ENCODE measurements at regions not wholly inside any gene's neighbourhood (a gene's known extent, or its start where the extent isn't known, plus 50 kb on each side); places are given as distances from the start of the nearest gene placed in this dataset.

GRCh38 chr4:164301430-164301829, 452.5 kb upstream of the SMIM31 start:
- no peaks in the 10 kb centered on the region for H3K27me3 ChIP-seq (ENCODE audit: control insufficient read depth, insufficient read depth, low read length)
- H3K9me3 ChIP-seq (ENCODE audit: control insufficient read depth, insufficient read depth, low read length): no peaks in the 10 kb centered on the region
- no peak for TF ChIP-seq CTCF (IDR thresholded peaks at IDR 0.05)
- Mint-ChIP-seq H3K9me3 (peaks cover 8% of the 10 kb centered on the region in 2 donors), H3K27me3 (ENCODE audit: low read depth in 2 of 2) (no peaks in the 10 kb centered on the region), H3K27ac (no peak overlapping the region), H3K36me3 (no peaks in the 10 kb centered on the region), H3K4me1 (no peaks in the 10 kb centered on the region), H3K4me3 (no peak overlapping the region)
- ATAC-seq: no peak
- WGBS (ENCODE audit: insufficient coverage): 86% methylated on average over 3 of the region's 3 CpGs
- H3K4me1 ChIP-seq (ENCODE audit: control insufficient read depth, insufficient read depth, low read length): no peaks in the 10 kb centered on the region
- no peak overlapping the region for H3K27ac ChIP-seq (ENCODE audit: low read length)
- no peaks in the 10 kb centered on the region for H3K36me3 ChIP-seq (ENCODE audit: control insufficient read depth, insufficient read depth, low read length)
- no peak overlapping the region for H3K4me3 ChIP-seq (ENCODE audit: low read length)
- intact Hi-C loops (cut with micrococcal nuclease): no loop called here
- no peak for DNase-seq

- intact Hi-C loops (cut with micrococcal nuclease): no loop called here
- Histone ChIP-seq H3K4me1 (ENCODE audit: control insufficient read depth, insufficient read depth, low read length) (no peaks in the 10 kb centered on the region), H3K9me3 (ENCODE audit: control insufficient read depth, insufficient read depth, low read length) (no peaks in the 10 kb centered on the region), H3K4me3 (ENCODE audit: low read length) (no peak overlapping the region), H3K36me3 (ENCODE audit: control insufficient read depth, insufficient read depth, low read length) (no peaks in the 10 kb centered on the region), H3K27me3 (ENCODE audit: control insufficient read depth, insufficient read depth, low read length) (no peaks in the 10 kb centered on the region), H3K27ac (ENCODE audit: low read length) (no peak overlapping the region)
- no peak for TF ChIP-seq CTCF (IDR thresholded peaks at IDR 0.05)
- H3K9me3 Mint-ChIP-seq: peaks cover 4 to 8% of the 10 kb centered on the region in 2 donors
- H3K4me3 Mint-ChIP-seq: no peak overlapping the region
- H3K27me3 Mint-ChIP-seq (ENCODE audit: low read depth in 2 of 2): no peaks in the 10 kb centered on the region
- DNase-seq: no peak
- WGBS (ENCODE audit: insufficient coverage): 61% methylated on average over 2 of the region's 2 CpGs
- H3K4me1 Mint-ChIP-seq: no peaks in the 10 kb centered on the region
- no peak overlapping the region for H3K27ac Mint-ChIP-seq
- no peaks in the 10 kb centered on the region for H3K36me3 Mint-ChIP-seq
- no peak for ATAC-seq
Observed at GRCh38 chr4:164304101-164304639, 449.8 kb upstream of the SMIM31 start.

GRCh38 chr4:164304861-164305260, 449.1 kb upstream of the SMIM31 start:
- Histone ChIP-seq H3K9me3 (ENCODE audit: control insufficient read depth, insufficient read depth, low read length) (no peaks in the 10 kb centered on the region), H3K36me3 (ENCODE audit: control insufficient read depth, insufficient read depth, low read length) (no peaks in the 10 kb centered on the region), H3K27ac (ENCODE audit: low read length) (no peak overlapping the region), H3K4me3 (ENCODE audit: low read length) (no peak overlapping the region), H3K4me1 (ENCODE audit: control insufficient read depth, insufficient read depth, low read length) (no peaks in the 10 kb centered on the region), H3K27me3 (ENCODE audit: control insufficient read depth, insufficient read depth, low read length) (no peaks in the 10 kb centered on the region)
- DNase-seq (no peak), ATAC-seq (no peak)
- peaks cover 4 to 8% of the 10 kb centered on the region in 2 donors for H3K9me3 Mint-ChIP-seq
- TF ChIP-seq CTCF (IDR thresholded peaks at IDR 0.05): no peak
- no peak overlapping the region for H3K27ac Mint-ChIP-seq
- no peaks in the 10 kb centered on the region for H3K27me3 Mint-ChIP-seq (ENCODE audit: low read depth in 2 of 2)
- no peaks in the 10 kb centered on the region for H3K36me3 Mint-ChIP-seq
- WGBS (ENCODE audit: insufficient coverage): no CpG with 5 or more reads among the region's 2 CpGs
- H3K4me3 Mint-ChIP-seq: no peak overlapping the region
- intact Hi-C loops (cut with micrococcal nuclease): no loop called here
- no peaks in the 10 kb centered on the region for H3K4me1 Mint-ChIP-seq

- H3K36me3 ChIP-seq (ENCODE audit: control insufficient read depth, insufficient read depth, low read length): no peaks in the 10 kb centered on the region
- no peaks in the 10 kb centered on the region for H3K9me3 ChIP-seq (ENCODE audit: control insufficient read depth, insufficient read depth, low read length)
- H3K4me3 ChIP-seq (ENCODE audit: low read length): no peak overlapping the region
- no peak overlapping the region for H3K27ac Mint-ChIP-seq
- ATAC-seq: no peak
- H3K27ac ChIP-seq (ENCODE audit: low read length): no peak overlapping the region
- H3K27me3 Mint-ChIP-seq (ENCODE audit: low read depth in 2 of 2): no peaks in the 10 kb centered on the region
- no peak overlapping the region for H3K4me3 Mint-ChIP-seq
- DNase-seq: no peak
- H3K9me3 Mint-ChIP-seq: peaks cover 0 to 2% of the 10 kb centered on the region in 2 donors
- H3K4me1 Mint-ChIP-seq: no peaks in the 10 kb centered on the region
- H3K4me1 ChIP-seq (ENCODE audit: control insufficient read depth, insufficient read depth, low read length): no peaks in the 10 kb centered on the region
- intact Hi-C loops (cut with micrococcal nuclease): no loop called here
- H3K27me3 ChIP-seq (ENCODE audit: control insufficient read depth, insufficient read depth, low read length): no peaks in the 10 kb centered on the region
- 50% methylated on average over 1 of the region's 1 CpG for WGBS (ENCODE audit: insufficient coverage)
- no peak for TF ChIP-seq CTCF (IDR thresholded peaks at IDR 0.05)
- no peaks in the 10 kb centered on the region for H3K36me3 Mint-ChIP-seq
Observed at GRCh38 chr4:164307262-164307661, 446.7 kb upstream of the SMIM31 start.

All from natural killer cell (primary cell).